ENCODE measurements at regions not wholly inside any gene's neighbourhood (a gene's known extent, or its start where the extent isn't known, plus 50 kb on each side); places are given as distances from the start of the nearest gene placed in this dataset.

- H3K9me3 ChIP-seq (ENCODE audit: control insufficient read depth, insufficient read depth, low read length), result no peaks in the 10 kb centered on the region
- in situ Hi-C loops (cut with MboI; ENCODE audit: low sequenced_read_pairs), result no loop called here
- ChIA-PET CTCF (interaction anchor here (0.7 to 1.1 kb wide), 2 partner anchors 12 to 14 kb away, joined by 3 read pairs; no protein-coding TSS in a partner anchor), POLR2A (ENCODE audit: unreplicated experiment) (no interaction called here)
- WGBS, 2 experiments (ENCODE audit: extremely low coverage in 2 of 2, insufficient read length in 1 of 2), result no CpG with 5 or more reads among the region's 3 CpGs
- no peak overlapping the region for H3K23ac ChIP-seq (ENCODE audit: low read depth, low read length)
- no peak overlapping the region for H4K91ac ChIP-seq (ENCODE audit: insufficient read depth, low read depth, low read length)
- intact Hi-C loops (cut with micrococcal nuclease), result loop anchor here (10.0 kb wide), 1 partner anchor 1481 kb away; no protein-coding TSS in a partner anchor
- H3K14ac ChIP-seq (replicated peaks; ENCODE audit: low read depth, low read length), result no peak overlapping the region
- no peak overlapping the region for H2AFZ ChIP-seq (replicated peaks; ENCODE audit: low read length, poor library complexity)
- no peak overlapping the region for H3K27ac ChIP-seq (ENCODE audit: insufficient read depth, low read length)
- H3K36me3 ChIP-seq (ENCODE audit: control insufficient read depth, insufficient read depth, low read length), result no peaks in the 10 kb centered on the region
- H2BK20ac ChIP-seq (ENCODE audit: low read depth, low read length), result no peak overlapping the region
- H4K20me1 ChIP-seq (ENCODE audit: insufficient read depth, low read length), result no peaks in the 10 kb centered on the region
- no peaks in the 10 kb centered on the region for H3K4me1 ChIP-seq (ENCODE audit: control insufficient read depth, insufficient read depth, low read length)
- H2BK120ac ChIP-seq (ENCODE audit: low read depth, low read length), result no peak overlapping the region
- H3K56ac ChIP-seq (ENCODE audit: extremely low read depth, insufficient read depth, low read length), result no peak overlapping the region
- H2BK15ac ChIP-seq (ENCODE audit: low read depth, low read length), result no peak overlapping the region
- ATAC-seq (ENCODE audit: low read depth), result no peak
- H3K4me3 ChIP-seq (ENCODE audit: insufficient read depth, low read depth, low read length), result no peak overlapping the region
- dilution Hi-C loops (cut with HindIII; ENCODE audit: low sequenced_read_pairs, unreplicated experiment), result no loop called here
- H2AK5ac ChIP-seq (ENCODE audit: low read depth, low read length), result no peak overlapping the region
- H3K27me3 ChIP-seq (ENCODE audit: control insufficient read depth, insufficient read depth, low read length), result peaks cover 2% of the 10 kb centered on the region
- H3K18ac ChIP-seq (ENCODE audit: low read depth, low read length), result no peak overlapping the region
- no peak overlapping the region for H3K4ac ChIP-seq (ENCODE audit: low read depth, low read length)
- H2BK5ac ChIP-seq (ENCODE audit: low read depth, low read length, poor library complexity, severe bottlenecking), result no peak overlapping the region
- BruUV-seq (replicated peaks), result no TSS peak
- no peak overlapping the region for H2AK9ac ChIP-seq (replicated peaks; ENCODE audit: low read depth, low read length, poor library complexity)
- no peak overlapping the region for H3K4me2 ChIP-seq (ENCODE audit: low read depth, low read length)
- no peak overlapping the region for H4K8ac ChIP-seq (ENCODE audit: low read depth in 2 of 2, low read length in 2 of 2)
- no peak overlapping the region for H3K9ac ChIP-seq (ENCODE audit: low read depth, low read length)
- TF ChIP-seq RCOR1 (IDR thresholded peaks at IDR 0.05; ENCODE audit: insufficient replicate concordance, low read length) (no peak), RAD21 (IDR thresholded peaks at IDR 0.05; ENCODE audit: low read length) (no peak), MXI1 (IDR thresholded peaks at IDR 0.05; ENCODE audit: borderline replicate concordance, low read depth, low read length) (no peak), ELK1 (IDR thresholded peaks at IDR 0.05; ENCODE audit: borderline replicate concordance, low read depth, low read length) (no peak), MAFK (IDR thresholded peaks at IDR 0.05; ENCODE audit: low read depth, low read length) (no peak), CHD1 (IDR thresholded peaks at IDR 0.05; ENCODE audit: low read depth, low read length) (no peak), MAZ (IDR thresholded peaks at IDR 0.05; ENCODE audit: borderline replicate concordance, low read depth, low read length) (no peak), USF2 (IDR thresholded peaks at IDR 0.05; ENCODE audit: low read depth, low read length) (no peak), NFE2L2 (IDR thresholded peaks at IDR 0.05; ENCODE audit: low read depth, low read length) (no peak)
- H4K5ac ChIP-seq (ENCODE audit: low read depth, low read length), result no peak overlapping the region
- no peak for DNase-seq
- no peaks in the 10 kb centered on the region for H3K9me1 ChIP-seq (ENCODE audit: insufficient read depth, low read length)
- no peaks in the 10 kb centered on the region for H3K79me1 ChIP-seq (ENCODE audit: low read depth in 1 of 2, low read length in 2 of 2)
Measured at GRCh38 chr14:60363687-60364086, 114.7 kb downstream of the PPM1A start.
